SHP77 (cell line): ENCODE measurements at regions not wholly inside any gene's neighbourhood (a gene's known extent, or its start where the extent isn't known, plus 50 kb on each side); places are given as distances from the start of the nearest gene placed in this dataset.
"Not testable (repeated sequence)": the region's sequence is repeated elsewhere in the genome, so short reads cannot be mapped to it uniquely, and the experiment has no call there.

Experiments used
- DNase-seq, 2 experiments: peaks; one replicate each; lab custom pipeline; 2025; lab: John Stamatoyannopoulos, UW

GRCh38 chr22:49350441-49351121, 477.1 kb downstream of the BRD1 start:
- DNase-seq: peak; percentile 64 to 65

- DNase-seq: no peak
These were observed 477.8 kb downstream of the BRD1 start for GRCh38 chr22:49349841-49350381.

- DNase-seq: no peak
These were observed 478.4 kb downstream of the BRD1 start for GRCh38 chr22:49349181-49349835.

GRCh38 chr22:49348631-49349030, 479.0 kb downstream of the BRD1 start:
- DNase-seq: no peak

GRCh38 chr22:49347376-49347775, 480.3 kb downstream of the BRD1 start:
- no peak for DNase-seq

GRCh38 chr22:49345896-49346295, 481.8 kb downstream of the BRD1 start:
- no peak for DNase-seq

GRCh38 chr22:49344656-49345055, 483.0 kb downstream of the BRD1 start:
- no peak for DNase-seq

GRCh38 chr22:49344161-49344560, 483.5 kb downstream of the BRD1 start:
- no peak for DNase-seq

- no peak for DNase-seq
These were observed 487.3 kb downstream of the BRD1 start for GRCh38 chr22:49340406-49340805.

- DNase-seq: not testable (repeated sequence)
These were observed 491.2 kb downstream of the BRD1 start for GRCh38 chr22:49336483-49336882.

GRCh38 chr22:49334976-49335375, 492.7 kb downstream of the BRD1 start:
- DNase-seq: no peak

- DNase-seq: no peak
These were observed 493.3 kb downstream of the BRD1 start for GRCh38 chr22:49334449-49334789.

- no peak for DNase-seq
These were observed 494.5 kb downstream of the BRD1 start for GRCh38 chr22:49333206-49333605.

GRCh38 chr22:49332691-49333090, 495.0 kb downstream of the BRD1 start:
- no peak for DNase-seq

GRCh38 chr22:49331878-49332277, 495.8 kb downstream of the BRD1 start:
- DNase-seq: no peak

GRCh38 chr22:49331223-49331815, 496.4 kb downstream of the BRD1 start:
- DNase-seq: no peak

- DNase-seq: no peak
These were observed 497.1 kb downstream of the BRD1 start for GRCh38 chr22:49330421-49331222.

- DNase-seq: no peak
These were observed 498.0 kb downstream of the BRD1 start for GRCh38 chr22:49329636-49330035.

GRCh38 chr22:49328630-49329405, 498.9 kb downstream of the BRD1 start:
- no peak for DNase-seq

GRCh38 chr22:49328118-49328475, 499.6 kb downstream of the BRD1 start:
- DNase-seq: no peak

- DNase-seq: no peak
These were observed 500.1 kb downstream of the BRD1 start for GRCh38 chr22:49327411-49328117.
